ENCODE measurements at regions not wholly inside any gene's neighbourhood (a gene's known extent, or its start where the extent isn't known, plus 50 kb on each side); places are given as distances from the start of the nearest gene placed in this dataset.

- no peak overlapping the region for H3K4me3 ChIP-seq (ENCODE audit: low read depth, low read length)
- DNase-seq (ENCODE audit: low read depth): no peak
- no peak for TF ChIP-seq CTCF (IDR thresholded peaks at IDR 0.05; ENCODE audit: insufficient read depth, low read depth, low read length, missing control alignments)
Measured at GRCh38 chr10:45198486-45199204, 116.8 kb downstream of the OR13A1 start.

GRCh38 chr10:45199205-45199740 lies 116.1 kb downstream of the OR13A1 start:
- no peak for DNase-seq (ENCODE audit: low read depth)
- no peak for TF ChIP-seq CTCF (IDR thresholded peaks at IDR 0.05; ENCODE audit: insufficient read depth, low read depth, low read length, missing control alignments)

GRCh38 chr10:45201271-45201670 lies 114.1 kb downstream of the OR13A1 start:
- DNase-seq (ENCODE audit: low read depth): no peak
- no peak for TF ChIP-seq CTCF (IDR thresholded peaks at IDR 0.05; ENCODE audit: insufficient read depth, low read depth, low read length, missing control alignments)
- no peak overlapping the region for H3K4me3 ChIP-seq (ENCODE audit: low read depth, low read length)

More at GRCh38 chr10:45199205-45199740, 116.1 kb downstream of the OR13A1 start:
- no peak overlapping the region for H3K4me3 ChIP-seq (ENCODE audit: low read depth, low read length)

GRCh38 chr10:45202242-45202641 lies 113.2 kb downstream of the OR13A1 start:
- no peak for DNase-seq (ENCODE audit: low read depth)
- no peak overlapping the region for H3K4me3 ChIP-seq (ENCODE audit: low read depth, low read length)
- no peak for TF ChIP-seq CTCF (IDR thresholded peaks at IDR 0.05; ENCODE audit: insufficient read depth, low read depth, low read length, missing control alignments)

GRCh38 chr10:45204954-45205775 lies 110.2 kb downstream of the OR13A1 start:
- no peak for TF ChIP-seq CTCF (IDR thresholded peaks at IDR 0.05; ENCODE audit: insufficient read depth, low read depth, low read length, missing control alignments)
- DNase-seq (ENCODE audit: low read depth): no peak
- H3K4me3 ChIP-seq (ENCODE audit: low read depth, low read length): no peak overlapping the region

- DNase-seq (ENCODE audit: low read depth): no peak
- no peak overlapping the region for H3K4me3 ChIP-seq (ENCODE audit: low read depth, low read length)
- TF ChIP-seq CTCF (IDR thresholded peaks at IDR 0.05; ENCODE audit: insufficient read depth, low read depth, low read length, missing control alignments): no peak
Measured at GRCh38 chr10:45209888-45210287, 105.5 kb downstream of the OR13A1 start.

All from GM12865 (cell line).